PC-9 (cell line): ENCODE measurements at regions not wholly inside any gene's neighbourhood (a gene's known extent, or its start where the extent isn't known, plus 50 kb on each side); places are given as distances from the start of the nearest gene placed in this dataset.

Experiments used
- BruUV-seq: library from RNA; stranded (reverse); fragments of 400-500 nt; replicated peaks from 2 replicates; lab custom pipeline; 2021; lab: Mats Ljungman, UMichigan
- CTCF ChIA-PET: fragments of 300-600 bp; sonication (Branson Sonifier 250); formaldehyde crosslinking; loops from one replicate; lab custom pipeline; 2022; ENCODE audit warnings: antibody characterized with exemption; lab: Charles Lee
- POLR2A ChIA-PET: fragments of 300-600 bp; sonication (Branson Sonifier 250); formaldehyde crosslinking; loops from one replicate; lab custom pipeline; 2022; ENCODE audit warnings: antibody characterized with exemption; ENCODE audit not compliant: unreplicated experiment; lab: Charles Lee
- DNase-seq, 2 experiments: peaks; one replicate each; pipeline versions ENCODE4 v3.0.0 to v3.0.0-alpha.2; 2015 to 2022; ENCODE audit warnings: mixed read lengths in 1 of 2
- H2AFZ ChIP-seq: fragments of 200-600 bp; sonication (generic); 2 replicates; pipeline ENCODE4 v1.8.1; 2017; ENCODE audit warnings: antibody characterized with exemption
- H3F3A ChIP-seq: fragments of 200-600 bp; sonication (generic); 2 replicates; pipeline ENCODE4 v1.8.1; 2017; ENCODE audit warnings: antibody characterized with exemption, mild to moderate bottlenecking, low read depth; ENCODE audit not compliant: insufficient read depth
- H3K27ac ChIP-seq: fragments of 200-600 bp; sonication (generic); 2 replicates; pipeline ENCODE4 v1.6.1; 2016; ENCODE audit warnings: mixed run types
- H3K27me3 ChIP-seq: fragments of 200-600 bp; sonication (generic); 2 replicates; pipeline ENCODE4 v1.6.1; 2016; ENCODE audit warnings: low read depth, mixed run types; ENCODE audit not compliant: insufficient read depth
- H3K36me3 ChIP-seq: fragments of 200-600 bp; sonication (generic); 2 replicates; pipeline ENCODE4 v1.6.1; 2016; ENCODE audit warnings: low read depth, mixed run types
- H3K4me1 ChIP-seq: fragments of 200-600 bp; sonication (generic); replicated peaks from 2 replicates; pipeline ENCODE4 v1.6.1; 2016; ENCODE audit warnings: mixed run types; ENCODE audit not compliant: insufficient read depth
- H3K4me2 ChIP-seq: fragments of 200-600 bp; sonication (generic); 2 replicates; pipeline ENCODE4 v1.6.1; 2017; ENCODE audit warnings: mixed run types
- H3K4me3 ChIP-seq: fragments of 200-600 bp; sonication (generic); 2 replicates; pipeline ENCODE4 v1.6.1; 2016; ENCODE audit warnings: mixed run types
- H3K79me2 ChIP-seq: fragments of 200-600 bp; sonication (generic); 2 replicates; pipeline ENCODE4 v1.6.1; 2017; ENCODE audit warnings: low read depth, mixed run types
- H3K9me2 ChIP-seq: fragments of 200-600 bp; sonication (generic); 2 replicates; pipeline ENCODE4 v1.8.1; 2017; ENCODE audit warnings: mild to moderate bottlenecking; ENCODE audit not compliant: insufficient read depth
- H3K9me3 ChIP-seq: fragments of 200-600 bp; sonication (generic); 2 replicates; pipeline ENCODE4 v1.8.1; 2016; ENCODE audit warnings: low read depth; ENCODE audit not compliant: insufficient read depth
- H4K20me1 ChIP-seq: fragments of 200-600 bp; sonication (generic); 2 replicates; pipeline ENCODE4 v1.8.1; 2017; ENCODE audit not compliant: insufficient read depth
- EZH2 ChIP-seq: fragments of 200-600 bp; sonication (generic); IDR thresholded peaks from 2 replicates; pipeline ENCODE4 v1.8.0; 2017; ENCODE audit warnings: antibody characterized with exemption, low read depth
- intact Hi-C: fragments of 100-400 bp; cut with micrococcal nuclease; formaldehyde crosslinking; loops from one replicate; pipeline ENCODE4 v1.10.0; 2022; ENCODE audit not compliant: unreplicated experiment
- TF ChIP-seq, protein P1 (sequence below): fragments of 200-600 bp; sonication (generic); conservative IDR thresholded peaks from 2 replicates; pipeline ENCODE4 v1.6.1; 2017; ENCODE audit warnings: mixed run types, antibody characterized with exemption, mild to moderate bottlenecking, moderate library complexity

DNA sequence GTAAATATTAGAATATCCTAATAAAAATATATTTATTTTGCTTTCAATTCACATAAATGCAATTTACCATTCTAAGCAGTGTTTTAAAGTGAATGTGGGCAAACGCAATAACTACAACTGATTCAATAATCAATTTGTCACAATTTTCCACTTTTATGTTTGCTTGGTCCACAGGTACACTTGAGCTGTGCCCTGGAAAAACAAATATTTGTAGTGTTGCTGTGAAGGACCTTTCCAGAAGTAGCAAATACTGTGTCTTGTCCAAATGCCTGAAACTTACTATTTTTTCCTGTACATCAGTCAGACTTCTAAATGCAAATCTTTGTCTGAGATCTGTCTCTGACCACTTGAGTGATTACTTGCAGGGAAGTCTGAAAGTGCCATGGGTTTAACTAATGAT is 845.8 kb upstream of the SLITRK5 start:
- no peaks in the 10 kb centered on the region for H3K9me2 ChIP-seq
- H4K20me1 ChIP-seq: no peaks in the 10 kb centered on the region
- POLR2A ChIA-PET: no interaction called here
- H3K4me3 ChIP-seq: no peak overlapping the region
- no peak overlapping the region for H2AFZ ChIP-seq
- no peak overlapping the region for H3K4me2 ChIP-seq
- no peaks in the 10 kb centered on the region for H3K27me3 ChIP-seq
- H3K79me2 ChIP-seq: no peaks in the 10 kb centered on the region
- no TSS peak for BruUV-seq
- H3K27ac ChIP-seq: no peak overlapping the region
- no peaks in the 10 kb centered on the region for H3K9me3 ChIP-seq
- intact Hi-C loops: no loop called here
- CTCF ChIA-PET: no interaction called here
- TF ChIP-seq EZH2: no peak
- TF ChIP-seq, protein P1, sequence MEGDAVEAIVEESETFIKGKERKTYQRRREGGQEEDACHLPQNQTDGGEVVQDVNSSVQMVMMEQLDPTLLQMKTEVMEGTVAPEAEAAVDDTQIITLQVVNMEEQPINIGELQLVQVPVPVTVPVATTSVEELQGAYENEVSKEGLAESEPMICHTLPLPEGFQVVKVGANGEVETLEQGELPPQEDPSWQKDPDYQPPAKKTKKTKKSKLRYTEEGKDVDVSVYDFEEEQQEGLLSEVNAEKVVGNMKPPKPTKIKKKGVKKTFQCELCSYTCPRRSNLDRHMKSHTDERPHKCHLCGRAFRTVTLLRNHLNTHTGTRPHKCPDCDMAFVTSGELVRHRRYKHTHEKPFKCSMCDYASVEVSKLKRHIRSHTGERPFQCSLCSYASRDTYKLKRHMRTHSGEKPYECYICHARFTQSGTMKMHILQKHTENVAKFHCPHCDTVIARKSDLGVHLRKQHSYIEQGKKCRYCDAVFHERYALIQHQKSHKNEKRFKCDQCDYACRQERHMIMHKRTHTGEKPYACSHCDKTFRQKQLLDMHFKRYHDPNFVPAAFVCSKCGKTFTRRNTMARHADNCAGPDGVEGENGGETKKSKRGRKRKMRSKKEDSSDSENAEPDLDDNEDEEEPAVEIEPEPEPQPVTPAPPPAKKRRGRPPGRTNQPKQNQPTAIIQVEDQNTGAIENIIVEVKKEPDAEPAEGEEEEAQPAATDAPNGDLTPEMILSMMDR: no peak
- no peaks in the 10 kb centered on the region for H3F3A ChIP-seq
- no peaks in the 10 kb centered on the region for H3K36me3 ChIP-seq
- no peaks in the 10 kb centered on the region for H3K4me1 ChIP-seq
- no peak for DNase-seq

DNA sequence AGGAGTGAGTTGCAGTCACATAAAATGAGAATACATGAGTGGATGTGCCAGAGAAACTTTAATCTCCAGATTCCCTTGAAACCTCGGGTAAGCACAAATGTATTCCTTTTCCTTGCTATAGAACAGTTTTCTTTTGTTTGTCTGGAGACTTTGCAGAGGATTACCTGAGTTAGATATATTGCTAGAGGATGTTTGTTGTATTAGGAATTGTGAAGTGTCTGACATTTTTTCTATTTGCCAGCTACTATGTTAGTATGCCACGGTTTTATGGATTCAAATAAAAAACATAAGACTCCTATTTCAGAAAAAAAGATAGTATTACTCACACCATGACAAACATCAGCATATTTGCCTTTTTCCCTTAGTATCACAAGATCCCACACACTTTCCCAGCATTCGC is 844.9 kb upstream of the SLITRK5 start:
- Histone ChIP-seq H3K4me3 (no peak overlapping the region), H3K4me1 (no peaks in the 10 kb centered on the region), H3K79me2 (no peaks in the 10 kb centered on the region), H3K9me3 (no peaks in the 10 kb centered on the region), H3F3A (no peaks in the 10 kb centered on the region), H3K4me2 (no peak overlapping the region), H4K20me1 (no peaks in the 10 kb centered on the region), H3K27me3 (no peaks in the 10 kb centered on the region), H2AFZ (no peak overlapping the region), H3K9me2 (no peaks in the 10 kb centered on the region), H3K36me3 (no peaks in the 10 kb centered on the region), H3K27ac (no peak overlapping the region)
- TF ChIP-seq, protein P1: no peak
- no peak for TF ChIP-seq EZH2
- ChIA-PET POLR2A (no interaction called here), CTCF (no interaction called here)
- DNase-seq: no peak
- no TSS peak for BruUV-seq
- intact Hi-C loops: no loop called here

DNA sequence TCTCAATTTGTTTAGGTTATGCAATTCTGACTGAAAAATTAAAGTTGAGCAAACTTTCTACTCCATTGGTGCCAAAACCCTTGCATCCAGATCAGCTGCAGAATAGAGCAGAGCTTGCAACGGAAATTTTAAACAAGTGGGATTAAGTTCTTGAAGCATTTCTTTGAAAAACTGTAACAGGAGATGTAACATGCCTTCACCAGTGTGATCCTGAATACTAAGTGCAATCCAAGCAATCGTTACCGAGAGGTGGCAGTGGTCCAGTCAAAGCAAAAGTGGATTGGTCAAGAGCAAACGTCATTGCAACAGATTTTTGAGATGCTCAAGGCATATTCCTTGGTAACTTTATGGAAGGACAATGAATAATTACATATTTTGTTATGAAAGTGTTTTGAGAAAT is 841.1 kb upstream of the SLITRK5 start:
- intact Hi-C loops: no loop called here
- Histone ChIP-seq H3K4me3 (no peak overlapping the region), H3K4me2 (no peak overlapping the region), H4K20me1 (no peaks in the 10 kb centered on the region), H3K9me3 (no peaks in the 10 kb centered on the region), H3K4me1 (no peaks in the 10 kb centered on the region), H3K27me3 (no peaks in the 10 kb centered on the region), H2AFZ (no peak overlapping the region), H3K27ac (no peak overlapping the region), H3K36me3 (no peaks in the 10 kb centered on the region), H3F3A (no peaks in the 10 kb centered on the region), H3K9me2 (no peaks in the 10 kb centered on the region), H3K79me2 (no peaks in the 10 kb centered on the region)
- TF ChIP-seq, protein P1: no peak
- no peak for TF ChIP-seq EZH2
- no peak for DNase-seq
- no TSS peak for BruUV-seq
- ChIA-PET CTCF (no interaction called here), POLR2A (no interaction called here)
